Hepatocyte (in vitro differentiated cells): ENCODE measurements at regions not wholly inside any gene's neighbourhood (a gene's known extent, or its start where the extent isn't known, plus 50 kb on each side); places are given as distances from the start of the nearest gene placed in this dataset.

Source experiments
- DNase-seq: peaks from one replicate; pipeline ENCODE4 v3.0.0-alpha.2; 2016; ENCODE audit warnings: low spot score
- H2AFZ ChIP-seq: fragments of 200-600 bp; sonication (generic); 2 replicates; pipeline ENCODE4 v1.6.0; 2016; ENCODE audit warnings: antibody characterized with exemption, mild to moderate bottlenecking
- H3K27ac ChIP-seq: fragments of 200-600 bp; sonication (generic); 2 replicates; pipeline ENCODE4 v1.5.1; 2016; ENCODE audit warnings: mild to moderate bottlenecking
- H3K27me3 ChIP-seq: fragments of 200-600 bp; sonication (generic); 2 replicates; pipeline ENCODE4 v1.6.1; 2016
- H3K36me3 ChIP-seq: fragments of 200-600 bp; sonication (generic); replicated peaks from 2 replicates; pipeline ENCODE4 v1.5.1; 2016; ENCODE audit warnings: low read depth; ENCODE audit not compliant: insufficient read depth
- H3K4me1 ChIP-seq: fragments of 200-600 bp; sonication (generic); 2 replicates; pipeline ENCODE4 v1.5.1; 2016; ENCODE audit warnings: mild to moderate bottlenecking, moderate library complexity; ENCODE audit not compliant: insufficient read depth
- H3K4me2 ChIP-seq: fragments of 200-600 bp; sonication (generic); 2 replicates; pipeline ENCODE4 v1.6.0; 2016
- H3K4me3 ChIP-seq: fragments of 200-600 bp; sonication (generic); 2 replicates; pipeline ENCODE4 v1.5.1; 2016; ENCODE audit warnings: mild to moderate bottlenecking
- H3K79me2 ChIP-seq: fragments of 200-600 bp; sonication (generic); 2 replicates; pipeline ENCODE4 v1.6.0; 2017; ENCODE audit warnings: mild to moderate bottlenecking
- H3K9me2 ChIP-seq: fragments of 200-600 bp; sonication (generic); replicated peaks from 2 replicates; pipeline ENCODE4 v1.6.0; 2017; ENCODE audit warnings: mild to moderate bottlenecking; ENCODE audit not compliant: insufficient read depth
- H3K9me3 ChIP-seq: fragments of 200-600 bp; sonication (generic); 2 replicates; pipeline ENCODE4 v1.5.1; 2016; ENCODE audit warnings: low read depth, mild to moderate bottlenecking
- H4K20me1 ChIP-seq: fragments of 200-600 bp; sonication (generic); 2 replicates; pipeline ENCODE4 v1.6.0; 2016; ENCODE audit warnings: mild to moderate bottlenecking; ENCODE audit not compliant: insufficient read depth, poor library complexity, severe bottlenecking
- EZH2 ChIP-seq: fragments of 200-600 bp; sonication (generic); IDR thresholded peaks from 2 replicates; pipeline ENCODE4 v1.6.1; 2016; ENCODE audit warnings: antibody characterized with exemption, mild to moderate bottlenecking, borderline replicate concordance
- EZH2phosphoT487 ChIP-seq: fragments of 200-600 bp; sonication (generic); IDR thresholded peaks from one replicate; pipeline ENCODE4 v1.6.1; 2018; ENCODE audit warnings: antibody characterized with exemption, mild to moderate bottlenecking, low read depth, moderate library complexity; ENCODE audit not compliant: unreplicated experiment, severe bottlenecking
- WGBS: methylation state at CpG from one replicate; pipeline ENCODE4 v1.1.6; 2016; ENCODE audit warnings: low lambda C conversion rate; ENCODE audit errors: missing lambda C conversion rate; 5-methylcytosine and 5-hydroxymethylcytosine counted together
- TF ChIP-seq, protein P1 (sequence below): fragments of 200-600 bp; sonication (generic); IDR thresholded peaks from 2 replicates; pipeline ENCODE4 v1.5.1; 2016; ENCODE audit warnings: antibody characterized with exemption, mild to moderate bottlenecking; ENCODE audit not compliant: poor library complexity

- Histone ChIP-seq H3K27ac (no peak overlapping the region), H3K27me3 (no peaks in the 10 kb centered on the region), H3K79me2 (no peaks in the 10 kb centered on the region), H4K20me1 (no peaks in the 10 kb centered on the region), H3K4me3 (no peak overlapping the region), H3K9me3 (no peaks in the 10 kb centered on the region), H3K4me2 (no peak overlapping the region), H3K9me2 (no peaks in the 10 kb centered on the region), H2AFZ (no peak overlapping the region), H3K4me1 (no peaks in the 10 kb centered on the region), H3K36me3 (no peaks in the 10 kb centered on the region)
- TF ChIP-seq, protein P1, sequence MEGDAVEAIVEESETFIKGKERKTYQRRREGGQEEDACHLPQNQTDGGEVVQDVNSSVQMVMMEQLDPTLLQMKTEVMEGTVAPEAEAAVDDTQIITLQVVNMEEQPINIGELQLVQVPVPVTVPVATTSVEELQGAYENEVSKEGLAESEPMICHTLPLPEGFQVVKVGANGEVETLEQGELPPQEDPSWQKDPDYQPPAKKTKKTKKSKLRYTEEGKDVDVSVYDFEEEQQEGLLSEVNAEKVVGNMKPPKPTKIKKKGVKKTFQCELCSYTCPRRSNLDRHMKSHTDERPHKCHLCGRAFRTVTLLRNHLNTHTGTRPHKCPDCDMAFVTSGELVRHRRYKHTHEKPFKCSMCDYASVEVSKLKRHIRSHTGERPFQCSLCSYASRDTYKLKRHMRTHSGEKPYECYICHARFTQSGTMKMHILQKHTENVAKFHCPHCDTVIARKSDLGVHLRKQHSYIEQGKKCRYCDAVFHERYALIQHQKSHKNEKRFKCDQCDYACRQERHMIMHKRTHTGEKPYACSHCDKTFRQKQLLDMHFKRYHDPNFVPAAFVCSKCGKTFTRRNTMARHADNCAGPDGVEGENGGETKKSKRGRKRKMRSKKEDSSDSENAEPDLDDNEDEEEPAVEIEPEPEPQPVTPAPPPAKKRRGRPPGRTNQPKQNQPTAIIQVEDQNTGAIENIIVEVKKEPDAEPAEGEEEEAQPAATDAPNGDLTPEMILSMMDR, result peak; percentile 42
- no peak for TF ChIP-seq EZH2phosphoT487
- no peak for TF ChIP-seq EZH2
- WGBS, result 62% methylated on average over 7 of the region's 7 CpGs
- no peak for DNase-seq
These were observed 62.7 kb upstream of the BNIP2 start for GRCh38 chr15:59751552-59752413.

DNA sequence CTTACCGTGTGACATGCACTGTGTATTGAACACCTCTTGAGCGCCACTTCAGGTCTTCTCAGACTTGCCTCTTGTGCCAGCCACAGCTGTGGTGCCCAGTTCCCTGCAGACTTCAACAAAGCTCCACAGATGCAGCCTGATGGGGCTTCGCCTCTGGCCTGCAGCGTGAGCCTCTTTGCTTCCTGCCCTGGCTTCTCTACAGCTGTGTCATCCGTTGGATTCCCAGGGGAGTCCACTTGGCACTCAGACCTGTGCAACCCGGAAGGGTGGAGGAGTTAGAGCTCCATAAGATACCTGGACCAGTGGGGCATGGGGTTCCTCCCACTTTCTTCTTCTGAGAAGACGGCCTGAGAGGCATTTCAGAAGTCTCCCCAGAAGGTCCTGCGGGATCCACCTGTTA, 57.7 kb upstream of the BNIP2 start:
- TF ChIP-seq EZH2 (no peak), EZH2phosphoT487 (no peak)
- TF ChIP-seq, protein P1, result no peak
- H3K79me2 ChIP-seq, result no peaks in the 10 kb centered on the region
- no peaks in the 10 kb centered on the region for H3K9me3 ChIP-seq
- no peak overlapping the region for H3K27ac ChIP-seq
- H3K27me3 ChIP-seq, result no peaks in the 10 kb centered on the region
- H2AFZ ChIP-seq, result no peak overlapping the region
- H3K36me3 ChIP-seq, result no peaks in the 10 kb centered on the region
- no peaks in the 10 kb centered on the region for H4K20me1 ChIP-seq
- H3K9me2 ChIP-seq, result no peaks in the 10 kb centered on the region
- no peak overlapping the region for H3K4me2 ChIP-seq
- 90% methylated on average over 8 of the region's 8 CpGs for WGBS
- H3K4me3 ChIP-seq, result no peak overlapping the region
- no peaks in the 10 kb centered on the region for H3K4me1 ChIP-seq
- DNase-seq, result no peak

DNA sequence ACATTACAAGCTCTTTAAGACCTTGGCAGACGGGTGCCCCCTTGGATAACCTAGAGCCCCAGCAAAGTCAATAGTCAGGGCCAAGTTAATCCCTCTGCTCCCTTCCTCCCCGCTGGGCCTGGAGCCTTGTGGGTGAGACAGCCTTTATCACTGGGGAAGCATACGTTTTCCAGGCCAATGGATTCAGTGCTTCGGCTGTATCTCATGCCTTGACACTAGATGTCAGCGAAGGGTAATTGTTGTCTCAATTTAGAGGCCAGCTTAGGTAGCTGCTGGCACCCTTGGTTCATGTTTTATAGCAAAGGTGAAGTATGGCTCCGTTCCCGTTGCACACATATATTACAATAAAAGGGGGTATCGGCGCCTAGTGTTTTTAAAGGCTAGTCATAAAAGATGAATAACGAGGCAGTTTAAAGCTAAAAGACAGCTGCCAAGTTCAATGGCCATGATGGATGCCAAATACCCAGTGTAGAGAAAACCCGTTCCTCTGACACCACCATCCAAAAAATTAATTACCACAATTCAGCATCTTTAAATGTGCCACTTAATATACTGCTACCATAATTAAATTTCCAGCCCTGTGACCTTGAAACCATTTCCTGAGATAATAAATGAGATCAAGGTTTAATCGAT, 52.3 kb upstream of the BNIP2 start:
- H4K20me1 ChIP-seq, result no peaks in the 10 kb centered on the region
- no peak overlapping the region for H3K27ac ChIP-seq
- H3K27me3 ChIP-seq, result no peaks in the 10 kb centered on the region
- no peaks in the 10 kb centered on the region for H3K9me2 ChIP-seq
- peak; percentile 43 for DNase-seq
- WGBS, result 45% methylated on average over 12 of the region's 12 CpGs
- H3K4me1 ChIP-seq, result no peaks in the 10 kb centered on the region
- no peaks in the 10 kb centered on the region for H3K9me3 ChIP-seq
- no peak overlapping the region for H2AFZ ChIP-seq
- no peaks in the 10 kb centered on the region for H3K79me2 ChIP-seq
- no peaks in the 10 kb centered on the region for H3K36me3 ChIP-seq
- no peak overlapping the region for H3K4me2 ChIP-seq
- no peak for TF ChIP-seq EZH2phosphoT487
- TF ChIP-seq, protein P1, result peak; percentile 45
- no peak overlapping the region for H3K4me3 ChIP-seq
